Ascending aorta (tissue), 2 donors: ENCODE measurements at regions not wholly inside any gene's neighbourhood (a gene's known extent, or its start where the extent isn't known, plus 50 kb on each side); places are given as distances from the start of the nearest gene placed in this dataset.

Source experiments
- DNase-seq, 2 donors: peaks; one replicate each; pipeline ENCODE4 v3.0.0-alpha.2; 2019; ENCODE audit warnings: low spot score in 2 of 2
- H3K27ac ChIP-seq, 2 donors: fragments of 200-600 bp; sonication (generic); one replicate each; pipeline ENCODE4 v1.5.1; 2016 to 2017; ENCODE audit warnings: mild to moderate bottlenecking in 1 of 2
- H3K27me3 ChIP-seq: fragments of 200-600 bp; sonication (generic); one replicate; pipeline ENCODE4 v1.5.1; 2017
- H3K36me3 ChIP-seq, 2 donors: fragments of 200-600 bp; sonication (generic); one replicate each; pipeline ENCODE4 v1.5.1; 2016
- H3K4me1 ChIP-seq, 2 donors: fragments of 200-600 bp; sonication (generic); one replicate each; pipeline ENCODE4 v1.5.1; 2016 to 2017; ENCODE audit warnings: mild to moderate bottlenecking in 1 of 2
- H3K4me3 ChIP-seq, 2 donors: fragments of 200-600 bp; sonication (generic); one replicate each; pipeline ENCODE4 v1.5.1; 2016 to 2017; ENCODE audit warnings: mild to moderate bottlenecking in 1 of 2
- H3K9me3 ChIP-seq, 2 donors: fragments of 200-600 bp; sonication (generic); one replicate each; pipeline ENCODE4 v1.5.1; 2016
- intact Hi-C: fragments of 100-400 bp; cut with DNase I; formaldehyde crosslinking; loops from one replicate; pipeline ENCODE4 v1.15.1; 2023
- TF ChIP-seq, protein P1 (sequence below), 3 experiments: fragments of 200-600 bp in 2 of 3; fragments of 450-650 bp in 1 of 3; sonication (generic) in 2 of 3; IDR thresholded peaks; one replicate each; pipeline ENCODE4 v1.5.1; 2016 to 2019; ENCODE audit warnings: antibody characterized with exemption in 3 of 3, mild to moderate bottlenecking in 1 of 3, moderate library complexity in 1 of 3

DNA sequence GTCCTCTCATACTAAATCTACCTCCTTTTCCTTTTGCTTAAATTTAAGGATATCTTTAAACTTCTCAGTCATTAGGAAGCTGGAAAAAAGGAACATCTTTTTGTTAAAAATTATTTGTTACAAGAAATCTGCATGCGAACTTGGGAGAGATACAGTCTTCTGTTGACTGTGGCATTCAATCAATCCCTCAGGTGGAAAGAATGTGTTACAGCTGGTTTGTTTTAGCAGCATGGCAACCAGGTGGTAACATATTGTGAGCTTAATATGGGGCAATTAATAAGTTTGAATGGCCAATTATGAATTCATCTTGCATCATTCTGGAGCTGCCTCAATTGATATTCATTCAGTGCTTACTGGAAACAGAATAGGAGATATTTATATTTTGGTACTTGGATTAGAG is 135.0 kb downstream of the GC start:
- Histone ChIP-seq H3K9me3 (no peaks in the 10 kb centered on the region), H3K36me3 (no peaks in the 10 kb centered on the region), H3K4me1 (no peaks in the 10 kb centered on the region), H3K27me3 (no peaks in the 10 kb centered on the region), H3K27ac (no peak overlapping the region), H3K4me3 (no peak overlapping the region)
- intact Hi-C loops: no loop called here
- no peak for DNase-seq
- TF ChIP-seq, protein P1, sequence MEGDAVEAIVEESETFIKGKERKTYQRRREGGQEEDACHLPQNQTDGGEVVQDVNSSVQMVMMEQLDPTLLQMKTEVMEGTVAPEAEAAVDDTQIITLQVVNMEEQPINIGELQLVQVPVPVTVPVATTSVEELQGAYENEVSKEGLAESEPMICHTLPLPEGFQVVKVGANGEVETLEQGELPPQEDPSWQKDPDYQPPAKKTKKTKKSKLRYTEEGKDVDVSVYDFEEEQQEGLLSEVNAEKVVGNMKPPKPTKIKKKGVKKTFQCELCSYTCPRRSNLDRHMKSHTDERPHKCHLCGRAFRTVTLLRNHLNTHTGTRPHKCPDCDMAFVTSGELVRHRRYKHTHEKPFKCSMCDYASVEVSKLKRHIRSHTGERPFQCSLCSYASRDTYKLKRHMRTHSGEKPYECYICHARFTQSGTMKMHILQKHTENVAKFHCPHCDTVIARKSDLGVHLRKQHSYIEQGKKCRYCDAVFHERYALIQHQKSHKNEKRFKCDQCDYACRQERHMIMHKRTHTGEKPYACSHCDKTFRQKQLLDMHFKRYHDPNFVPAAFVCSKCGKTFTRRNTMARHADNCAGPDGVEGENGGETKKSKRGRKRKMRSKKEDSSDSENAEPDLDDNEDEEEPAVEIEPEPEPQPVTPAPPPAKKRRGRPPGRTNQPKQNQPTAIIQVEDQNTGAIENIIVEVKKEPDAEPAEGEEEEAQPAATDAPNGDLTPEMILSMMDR (IDR thresholded peaks at IDR 0.05): no peak

DNA sequence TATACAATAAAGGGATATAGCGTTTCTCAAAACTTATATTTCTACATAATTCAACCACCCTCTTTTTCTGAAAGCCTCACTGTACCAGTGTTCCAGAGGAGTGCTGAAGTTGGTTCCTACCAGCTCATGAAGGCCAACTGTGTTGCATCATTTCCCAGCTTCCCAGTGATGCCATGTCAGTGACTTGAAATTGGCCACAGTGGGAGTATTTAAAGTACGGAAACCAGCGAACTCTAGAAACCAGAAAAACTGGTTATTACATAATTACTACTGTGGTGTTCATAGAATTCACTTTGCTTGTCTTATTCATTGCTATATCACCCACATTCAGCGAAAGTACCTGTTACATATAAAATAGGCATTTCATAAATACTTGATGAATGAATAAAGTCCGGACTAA is 135.4 kb downstream of the GC start:
- no peaks in the 10 kb centered on the region for H3K9me3 ChIP-seq
- no peaks in the 10 kb centered on the region for H3K4me1 ChIP-seq
- intact Hi-C loops: no loop called here
- DNase-seq: no peak
- H3K4me3 ChIP-seq: no peak overlapping the region
- H3K27me3 ChIP-seq: no peaks in the 10 kb centered on the region
- H3K27ac ChIP-seq: no peak overlapping the region
- no peaks in the 10 kb centered on the region for H3K36me3 ChIP-seq
- TF ChIP-seq, protein P1 (IDR thresholded peaks at IDR 0.05): no peak

DNA sequence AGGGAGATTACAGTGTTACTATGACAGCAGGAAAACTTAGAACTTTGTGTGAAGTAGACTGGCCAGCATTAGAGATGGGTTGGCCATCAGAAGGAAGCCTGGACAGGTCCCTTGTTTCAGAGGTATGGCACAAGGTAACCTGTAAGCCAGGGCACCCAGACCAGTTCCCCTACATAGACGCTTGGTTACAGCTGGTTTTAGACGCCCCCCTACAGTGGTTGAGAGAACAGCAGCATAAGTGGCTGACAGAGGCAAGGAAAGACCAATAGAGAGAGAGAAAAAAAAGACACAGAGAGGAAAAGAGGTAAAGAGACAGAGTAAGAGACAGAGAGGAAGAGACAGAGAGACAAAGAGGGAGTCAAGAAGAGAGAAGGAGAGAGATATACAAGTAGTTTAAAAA is 144.5 kb downstream of the GC start:
- intact Hi-C loops: no loop called here
- DNase-seq: no peak
- no peaks in the 10 kb centered on the region for H3K36me3 ChIP-seq

DNA sequence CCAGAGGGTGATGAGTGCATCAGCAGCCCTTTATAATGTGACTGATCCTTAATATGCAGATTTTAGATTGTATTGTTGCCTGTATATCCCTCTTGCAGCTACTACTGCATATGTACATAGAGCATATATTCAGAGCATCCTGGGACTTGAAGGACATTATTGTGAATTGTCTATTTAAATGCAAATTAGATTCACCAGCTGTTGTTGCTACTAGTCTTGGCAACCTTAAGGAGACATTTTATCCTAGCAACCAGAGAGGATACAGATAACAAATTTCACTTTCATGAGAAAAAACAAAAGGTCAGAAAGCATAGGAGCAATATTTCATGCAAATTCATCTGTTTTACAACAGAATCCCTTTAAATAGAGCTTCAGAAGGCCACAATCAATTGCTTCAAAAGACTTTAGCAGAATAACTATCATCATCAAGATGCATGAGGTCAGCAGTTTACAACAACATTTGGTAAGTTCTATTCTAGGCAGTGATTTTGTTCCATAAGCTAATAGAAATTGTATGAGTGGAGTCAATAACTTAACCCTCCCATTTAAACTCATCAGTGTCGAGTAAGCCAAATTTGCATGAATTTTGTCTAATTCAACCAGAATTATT is 148.6 kb downstream of the GC start:
- H3K9me3 ChIP-seq: no peaks in the 10 kb centered on the region
- no peaks in the 10 kb centered on the region for H3K27me3 ChIP-seq
- no peak for DNase-seq
- intact Hi-C loops: no loop called here
- H3K4me1 ChIP-seq: no peaks in the 10 kb centered on the region
- H3K4me3 ChIP-seq: no peak overlapping the region
- H3K36me3 ChIP-seq: no peaks in the 10 kb centered on the region
- TF ChIP-seq, protein P1 (IDR thresholded peaks at IDR 0.05): no peak
- no peak overlapping the region for H3K27ac ChIP-seq

More for the DNA sequence above, 144.5 kb downstream of the GC start:
- H3K27me3 ChIP-seq: no peaks in the 10 kb centered on the region
- H3K4me3 ChIP-seq: no peak overlapping the region
- no peak overlapping the region for H3K27ac ChIP-seq
- TF ChIP-seq, protein P1 (IDR thresholded peaks at IDR 0.05): no peak
- H3K9me3 ChIP-seq: no peaks in the 10 kb centered on the region
- no peaks in the 10 kb centered on the region for H3K4me1 ChIP-seq

DNA sequence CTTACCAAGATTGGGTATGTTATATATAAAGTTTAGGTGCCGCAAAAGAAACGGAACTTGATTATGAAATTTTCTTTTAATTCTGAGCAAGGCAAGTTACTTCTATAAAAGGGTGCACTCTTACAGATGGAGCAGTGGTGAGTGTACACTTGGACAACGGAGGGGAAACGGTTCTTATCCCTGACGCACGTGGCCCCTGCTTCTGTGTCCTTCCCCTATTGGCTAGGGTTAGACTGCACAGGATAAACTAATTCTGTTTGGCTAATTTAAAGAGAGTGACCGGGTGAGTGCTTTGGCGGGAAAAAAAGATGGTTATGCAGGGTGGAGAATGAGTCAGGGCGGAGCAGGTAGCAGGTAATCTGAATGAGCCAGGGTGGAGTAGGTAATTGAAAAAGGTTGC is 149.5 kb downstream of the GC start:
- H3K36me3 ChIP-seq: no peaks in the 10 kb centered on the region
- no peak overlapping the region for H3K4me3 ChIP-seq
- no peaks in the 10 kb centered on the region for H3K27me3 ChIP-seq
- no peak overlapping the region for H3K27ac ChIP-seq
- H3K4me1 ChIP-seq: no peaks in the 10 kb centered on the region
- intact Hi-C loops: no loop called here
- TF ChIP-seq, protein P1 (IDR thresholded peaks at IDR 0.05): no peak
- no peak for DNase-seq
- H3K9me3 ChIP-seq: no peaks in the 10 kb centered on the region

DNA sequence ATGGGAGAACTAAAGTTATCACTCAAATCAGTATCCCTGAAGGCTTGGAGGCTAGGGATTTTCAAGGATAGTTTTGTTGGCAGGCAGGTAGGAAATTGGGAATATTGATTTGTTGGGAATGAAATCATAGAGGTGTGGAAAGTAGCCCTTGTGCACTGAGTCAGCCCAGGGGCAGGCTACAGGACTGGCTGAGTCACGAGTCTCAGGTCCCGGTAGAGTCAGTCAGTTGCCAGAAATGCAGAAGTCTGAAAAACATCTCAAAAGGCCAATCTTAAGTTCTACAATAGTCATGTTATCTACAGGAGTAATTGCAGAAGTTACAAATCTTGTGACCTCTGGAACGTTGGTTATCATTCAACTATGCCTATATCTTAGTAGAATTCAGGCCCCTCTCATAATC is 153.1 kb downstream of the GC start:
- no peak overlapping the region for H3K27ac ChIP-seq
- H3K36me3 ChIP-seq: no peaks in the 10 kb centered on the region
- H3K4me1 ChIP-seq: no peaks in the 10 kb centered on the region
- no peaks in the 10 kb centered on the region for H3K27me3 ChIP-seq
- TF ChIP-seq, protein P1 (IDR thresholded peaks at IDR 0.05): no peak
- DNase-seq: no peak
- intact Hi-C loops: no loop called here
- H3K9me3 ChIP-seq: no peaks in the 10 kb centered on the region
- no peak overlapping the region for H3K4me3 ChIP-seq
